ENCODE measurements at regions not wholly inside any gene's neighbourhood (a gene's known extent, or its start where the extent isn't known, plus 50 kb on each side); places are given as distances from the start of the nearest gene placed in this dataset.

DNA sequence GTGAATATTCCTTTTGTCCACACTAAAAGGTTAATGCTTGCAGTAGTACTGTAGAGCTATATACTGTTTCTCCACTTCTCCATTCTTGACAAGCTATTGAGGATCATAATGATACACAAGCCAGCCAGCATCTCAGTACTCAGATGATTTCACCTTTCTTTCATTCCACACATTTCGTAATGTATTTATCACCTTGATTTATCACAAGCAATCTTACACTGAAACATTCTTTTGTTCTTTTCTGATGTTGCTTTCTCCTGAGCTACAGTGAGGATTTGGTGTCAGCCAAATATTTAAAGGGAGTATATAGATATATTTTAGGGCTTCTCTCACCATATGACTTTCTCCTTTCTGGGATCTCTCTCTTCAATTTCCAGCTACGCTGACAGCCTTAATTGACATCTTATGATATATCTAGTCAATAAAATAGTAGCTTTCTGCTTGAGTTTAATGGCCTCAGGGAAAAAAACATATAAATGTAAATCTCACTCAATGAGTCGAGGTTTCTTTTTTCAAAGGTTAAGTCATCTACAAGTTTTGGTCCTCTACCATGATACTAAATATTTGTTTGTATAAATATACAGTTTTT, 1327.0 kb downstream of the NSUN3 start:
- Histone ChIP-seq H3K27me3 (ENCODE audit: control insufficient read depth in 3 of 3, insufficient read depth in 3 of 3, low read length in 2 of 3) (no peaks in the 10 kb centered on the region), H3K9me3 (ENCODE audit: control insufficient read depth in 4 of 4, insufficient read depth in 3 of 4, low read length in 3 of 4) (no peaks in the 10 kb centered on the region), H3K27ac (ENCODE audit: low read depth in 1 of 2, low read length in 1 of 2) (no peak overlapping the region), H3K4me3 (no peak overlapping the region), H3K9ac (ENCODE audit: insufficient read depth in 1 of 2, low read length in 2 of 2) (no peak overlapping the region), H3K36me3 (ENCODE audit: control insufficient read depth in 4 of 4, insufficient read depth in 4 of 4, low read length in 4 of 4) (no peaks in the 10 kb centered on the region), H3K4me1 (ENCODE audit: control insufficient read depth in 5 of 5, insufficient read depth in 5 of 5, low read length in 5 of 5) (no peaks in the 10 kb centered on the region)
- DNase-seq (no peak), ATAC-seq (ENCODE audit: insufficient read depth, low FRiP score) (no peak)
- TF ChIP-seq, protein P1, sequence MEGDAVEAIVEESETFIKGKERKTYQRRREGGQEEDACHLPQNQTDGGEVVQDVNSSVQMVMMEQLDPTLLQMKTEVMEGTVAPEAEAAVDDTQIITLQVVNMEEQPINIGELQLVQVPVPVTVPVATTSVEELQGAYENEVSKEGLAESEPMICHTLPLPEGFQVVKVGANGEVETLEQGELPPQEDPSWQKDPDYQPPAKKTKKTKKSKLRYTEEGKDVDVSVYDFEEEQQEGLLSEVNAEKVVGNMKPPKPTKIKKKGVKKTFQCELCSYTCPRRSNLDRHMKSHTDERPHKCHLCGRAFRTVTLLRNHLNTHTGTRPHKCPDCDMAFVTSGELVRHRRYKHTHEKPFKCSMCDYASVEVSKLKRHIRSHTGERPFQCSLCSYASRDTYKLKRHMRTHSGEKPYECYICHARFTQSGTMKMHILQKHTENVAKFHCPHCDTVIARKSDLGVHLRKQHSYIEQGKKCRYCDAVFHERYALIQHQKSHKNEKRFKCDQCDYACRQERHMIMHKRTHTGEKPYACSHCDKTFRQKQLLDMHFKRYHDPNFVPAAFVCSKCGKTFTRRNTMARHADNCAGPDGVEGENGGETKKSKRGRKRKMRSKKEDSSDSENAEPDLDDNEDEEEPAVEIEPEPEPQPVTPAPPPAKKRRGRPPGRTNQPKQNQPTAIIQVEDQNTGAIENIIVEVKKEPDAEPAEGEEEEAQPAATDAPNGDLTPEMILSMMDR (IDR thresholded peaks at IDR 0.05; ENCODE audit: control extremely low read depth, extremely low read depth): no peak
- 74 to 87% methylated on average over 3 of the region's 3 CpGs for WGBS, 2 donors

- TF ChIP-seq, protein P1 (IDR thresholded peaks at IDR 0.05; ENCODE audit: control extremely low read depth, extremely low read depth): no peak
- no peak overlapping the region for H3K4me3 ChIP-seq
- no peak overlapping the region for H3K27ac ChIP-seq (ENCODE audit: low read depth in 1 of 2, low read length in 1 of 2)
- no peaks in the 10 kb centered on the region for H3K36me3 ChIP-seq (ENCODE audit: control insufficient read depth in 4 of 4, insufficient read depth in 4 of 4, low read length in 4 of 4)
- ATAC-seq (ENCODE audit: insufficient read depth, low FRiP score) (no peak), DNase-seq (no peak)
- no peaks in the 10 kb centered on the region for H3K27me3 ChIP-seq (ENCODE audit: control insufficient read depth in 3 of 3, insufficient read depth in 3 of 3, low read length in 2 of 3)
- WGBS, 2 donors: 72 to 85% methylated on average over 2 of the region's 2 CpGs
- H3K9me3 ChIP-seq (ENCODE audit: control insufficient read depth in 4 of 4, insufficient read depth in 3 of 4, low read length in 3 of 4): peaks cover 0 to 1% (median 0%) of the 10 kb centered on the region in 4 donors
- no peak overlapping the region for H3K9ac ChIP-seq (ENCODE audit: insufficient read depth in 1 of 2, low read length in 2 of 2)
- no peaks in the 10 kb centered on the region for H3K4me1 ChIP-seq (ENCODE audit: control insufficient read depth in 5 of 5, insufficient read depth in 5 of 5, low read length in 5 of 5)
Measured at GRCh38 chr3:95394286-95394685, 1331.4 kb downstream of the NSUN3 start.

GRCh38 chr3:95399585-95399984, 1336.7 kb downstream of the NSUN3 start:
- TF ChIP-seq, protein P1 (IDR thresholded peaks at IDR 0.05; ENCODE audit: control extremely low read depth, extremely low read depth): no peak
- no peak overlapping the region for H3K9ac ChIP-seq (ENCODE audit: insufficient read depth in 1 of 2, low read length in 2 of 2)
- H3K27me3 ChIP-seq (ENCODE audit: control insufficient read depth in 3 of 3, insufficient read depth in 3 of 3, low read length in 2 of 3): no peaks in the 10 kb centered on the region
- no peaks in the 10 kb centered on the region for H3K36me3 ChIP-seq (ENCODE audit: control insufficient read depth in 4 of 4, insufficient read depth in 4 of 4, low read length in 4 of 4)
- peaks cover 0 to 1% (median 0%) of the 10 kb centered on the region in 4 donors for H3K9me3 ChIP-seq (ENCODE audit: control insufficient read depth in 4 of 4, insufficient read depth in 3 of 4, low read length in 3 of 4)
- no peak overlapping the region for H3K4me3 ChIP-seq
- peaks cover 0 to 3% (median 0%) of the 10 kb centered on the region in 5 donors for H3K4me1 ChIP-seq (ENCODE audit: control insufficient read depth in 5 of 5, insufficient read depth in 5 of 5, low read length in 5 of 5)
- ATAC-seq (ENCODE audit: insufficient read depth, low FRiP score): no peak
- no peak overlapping the region for H3K27ac ChIP-seq (ENCODE audit: low read depth in 1 of 2, low read length in 1 of 2)
- 74 to 78% methylated on average over 3 of the region's 3 CpGs for WGBS, 2 donors
- DNase-seq: no peak

GRCh38 chr3:95401693-95402092, 1338.8 kb downstream of the NSUN3 start:
- H3K4me1 ChIP-seq (ENCODE audit: control insufficient read depth in 5 of 5, insufficient read depth in 5 of 5, low read length in 5 of 5): peaks cover 0 to 3% (median 0%) of the 10 kb centered on the region in 5 donors
- H3K36me3 ChIP-seq (ENCODE audit: control insufficient read depth in 4 of 4, insufficient read depth in 4 of 4, low read length in 4 of 4): no peaks in the 10 kb centered on the region
- H3K27ac ChIP-seq (ENCODE audit: low read depth in 1 of 2, low read length in 1 of 2): no peak overlapping the region
- H3K4me3 ChIP-seq: no peak overlapping the region
- H3K9ac ChIP-seq (ENCODE audit: insufficient read depth in 1 of 2, low read length in 2 of 2): no peak overlapping the region
- ATAC-seq (ENCODE audit: insufficient read depth, low FRiP score) (no peak), DNase-seq (no peak)
- no peaks in the 10 kb centered on the region for H3K27me3 ChIP-seq (ENCODE audit: control insufficient read depth in 3 of 3, insufficient read depth in 3 of 3, low read length in 2 of 3)
- H3K9me3 ChIP-seq (ENCODE audit: control insufficient read depth in 4 of 4, insufficient read depth in 3 of 4, low read length in 3 of 4): peaks cover 0 to 1% (median 0%) of the 10 kb centered on the region in 4 donors
- TF ChIP-seq, protein P1 (IDR thresholded peaks at IDR 0.05; ENCODE audit: control extremely low read depth, extremely low read depth): no peak
- WGBS, 2 donors: 76 to 83% methylated on average over 2 of the region's 2 CpGs
